Calu3 (cell line): ENCODE measurements at regions not wholly inside any gene's neighbourhood (a gene's known extent, or its start where the extent isn't known, plus 50 kb on each side); places are given as distances from the start of the nearest gene placed in this dataset.

Experiments used
- BruUV-seq: library from RNA; stranded (reverse); fragments of 400-500 nt; replicated peaks from 2 replicates; lab custom pipeline; 2021; lab: Mats Ljungman, UMichigan
- CTCF ChIA-PET: fragments of 300-600 bp; sonication (Branson Sonifier 250); formaldehyde crosslinking; loops from one replicate; lab custom pipeline; 2022; ENCODE audit warnings: antibody characterized with exemption; lab: Charles Lee
- DNase-seq: peaks from one replicate; pipeline ENCODE4 v3.0.0; 2022
- H3K27ac Mint-ChIP-seq: one replicate; pipeline ENCODE4 v1.8.0; 2022; ENCODE audit warnings: mixed read lengths; ENCODE audit not compliant: unreplicated experiment
- H3K27me3 Mint-ChIP-seq: one replicate; pipeline ENCODE4 v1.8.0; 2022; ENCODE audit warnings: mixed read lengths; ENCODE audit not compliant: unreplicated experiment
- H3K36me3 Mint-ChIP-seq: one replicate; pipeline ENCODE4 v1.8.0; 2022; ENCODE audit warnings: mild to moderate bottlenecking, moderate library complexity, mixed read lengths; ENCODE audit not compliant: insufficient read depth, unreplicated experiment
- H3K4me1 Mint-ChIP-seq: one replicate; pipeline ENCODE4 v1.8.0; 2022; ENCODE audit warnings: mild to moderate bottlenecking, low read depth, mixed read lengths; ENCODE audit not compliant: unreplicated experiment
- H3K4me3 Mint-ChIP-seq: one replicate; pipeline ENCODE4 v1.8.0; 2022; ENCODE audit warnings: mild to moderate bottlenecking, low read depth, moderate library complexity, mixed read lengths; ENCODE audit not compliant: unreplicated experiment
- H3K9me3 Mint-ChIP-seq: one replicate; pipeline ENCODE4 v1.8.0; 2022; ENCODE audit warnings: low read depth, mixed read lengths; ENCODE audit not compliant: unreplicated experiment
- CTCF ChIP-seq: fragments of 200-600 bp; IDR thresholded peaks from one replicate; pipeline ENCODE4 v1.8.0; 2022; ENCODE audit warnings: antibody characterized with exemption; ENCODE audit not compliant: unreplicated experiment
- intact Hi-C: fragments of 100-400 bp; cut with micrococcal nuclease; formaldehyde crosslinking; loops from one replicate; pipeline ENCODE4 v1.10.0; 2022; ENCODE audit not compliant: unreplicated experiment

- Mint-ChIP-seq H3K27me3 (no peaks in the 10 kb centered on the region), H3K9me3 (peaks cover 10% of the 10 kb centered on the region), H3K36me3 (no peaks in the 10 kb centered on the region), H3K4me3 (no peak overlapping the region), H3K27ac (no peak overlapping the region), H3K4me1 (no peaks in the 10 kb centered on the region)
- CTCF ChIA-PET: no interaction called here
- intact Hi-C loops: no loop called here
- no peak for TF ChIP-seq CTCF
- DNase-seq: no peak
- BruUV-seq: no TSS peak
Measured at GRCh38 chr1:118429856-118430255, 244.8 kb upstream of the SPAG17 start.

GRCh38 chr1:118421868-118422350 is 236.9 kb upstream of the SPAG17 start:
- Mint-ChIP-seq H3K36me3 (no peaks in the 10 kb centered on the region), H3K4me1 (no peaks in the 10 kb centered on the region), H3K27ac (no peak overlapping the region), H3K9me3 (peaks cover 2% of the 10 kb centered on the region), H3K27me3 (no peaks in the 10 kb centered on the region), H3K4me3 (no peak overlapping the region)
- DNase-seq: no peak
- intact Hi-C loops: no loop called here
- BruUV-seq: no TSS peak
- CTCF ChIA-PET: no interaction called here
- TF ChIP-seq CTCF: no peak

- Mint-ChIP-seq H3K27me3 (no peaks in the 10 kb centered on the region), H3K4me3 (no peak overlapping the region), H3K27ac (no peak overlapping the region), H3K9me3 (peaks cover 11% of the 10 kb centered on the region), H3K4me1 (no peaks in the 10 kb centered on the region), H3K36me3 (no peaks in the 10 kb centered on the region)
- intact Hi-C loops: no loop called here
- TF ChIP-seq CTCF: no peak
- DNase-seq: no peak
- no TSS peak for BruUV-seq
- CTCF ChIA-PET: no interaction called here
Measured at GRCh38 chr1:118404024-118404423, 219.0 kb upstream of the SPAG17 start.

- intact Hi-C loops: no loop called here
- no TSS peak for BruUV-seq
- no peaks in the 10 kb centered on the region for H3K4me1 Mint-ChIP-seq
- TF ChIP-seq CTCF: no peak
- no peak overlapping the region for H3K27ac Mint-ChIP-seq
- H3K4me3 Mint-ChIP-seq: no peak overlapping the region
- DNase-seq: no peak
- H3K9me3 Mint-ChIP-seq: no peaks in the 10 kb centered on the region
- H3K27me3 Mint-ChIP-seq: no peaks in the 10 kb centered on the region
- no peaks in the 10 kb centered on the region for H3K36me3 Mint-ChIP-seq
- CTCF ChIA-PET: no interaction called here
Measured at GRCh38 chr1:118397496-118397859, 212.4 kb upstream of the SPAG17 start.
